HEK293 (cell line): ENCODE measurements at regions not wholly inside any gene's neighbourhood (a gene's known extent, or its start where the extent isn't known, plus 50 kb on each side); places are given as distances from the start of the nearest gene placed in this dataset.
"Not testable (repeated sequence)": the region's sequence is repeated elsewhere in the genome, so short reads cannot be mapped to it uniquely, and the experiment has no call there.

Experiments
- CTCF ChIA-PET: fragments of 350-600 bp; formaldehyde crosslinking; extraction: SDS; loops from one replicate; lab custom pipeline; 2021; ENCODE audit warnings: antibody characterized with exemption; lab: Yijun Ruan, JAX
- POLR2A ChIA-PET: fragments of 300-600 bp; formaldehyde crosslinking; extraction: SDS; loops from one replicate; lab custom pipeline; 2020; ENCODE audit warnings: antibody characterized with exemption, inconsistent platforms; lab: Yijun Ruan, JAX
- H3K27ac ChIP-seq: fragments of 200-500 bp; sonication (Bioruptor generic); 2 replicates; pipeline ENCODE4 v1.5.1; 2014; ENCODE audit warnings: low read depth, low read length, control low read depth, inconsistent platforms; ENCODE audit errors: extremely low read depth
- H3K36me3 ChIP-seq, 2 experiments: fragments of 200-500 bp in 1 of 2; sonication (Bioruptor generic) in 1 of 2; 1 replicate in 1 of 2; 2 replicates in 1 of 2; pipeline ENCODE4 v1.5.1; 2014 to 2017; ENCODE audit warnings: inconsistent platforms in 2 of 2, low read length in 2 of 2; ENCODE audit not compliant: control insufficient read depth in 2 of 2, insufficient read depth in 1 of 2
- H3K4me1 ChIP-seq: fragments of 200-500 bp; sonication (Bioruptor generic); 2 replicates; pipeline ENCODE4 v1.5.1; 2014; ENCODE audit warnings: mild to moderate bottlenecking, low read length, inconsistent platforms; ENCODE audit not compliant: control insufficient read depth, insufficient read depth
- H3K4me3 ChIP-seq: 2 replicates; pipeline ENCODE4 v1.5.1; 2011; ENCODE audit warnings: low read depth, mild to moderate bottlenecking, control low read depth, low read length, moderate library complexity
- H3K9me3 ChIP-seq: fragments of 200-500 bp; sonication (Bioruptor generic); 2 replicates; pipeline ENCODE4 v1.5.1; 2014; ENCODE audit warnings: low read depth, low read length, inconsistent platforms; ENCODE audit not compliant: control insufficient read depth, insufficient read depth
- BCL6B ChIP-seq: fragments of 450-650 bp; formaldehyde crosslinking; IDR thresholded peaks from 2 replicates; pipeline ENCODE4 v1.5.1; 2017; ENCODE audit warnings: missing biosample characterization, missing genetic modification characterization
- FEZF1 ChIP-seq: fragments of 450-650 bp; formaldehyde crosslinking; IDR thresholded peaks from 2 replicates; pipeline ENCODE4 v1.5.1; 2016; ENCODE audit warnings: missing biosample characterization, missing genetic modification characterization
- GLIS2 ChIP-seq: fragments of 450-650 bp; formaldehyde crosslinking; IDR thresholded peaks from 2 replicates; pipeline ENCODE4 v1.5.1; 2016; ENCODE audit warnings: missing biosample characterization, missing genetic modification characterization
- HIC1 ChIP-seq: fragments of 450-650 bp; formaldehyde crosslinking; IDR thresholded peaks from 2 replicates; pipeline ENCODE4 v1.5.1; 2016; ENCODE audit warnings: missing biosample characterization, missing genetic modification characterization
- IKZF3 ChIP-seq: fragments of 450-650 bp; IDR thresholded peaks from 2 replicates; pipeline ENCODE4 v1.5.0; 2018; ENCODE audit warnings: missing biosample characterization, mild to moderate bottlenecking, missing genetic modification characterization, moderate library complexity
- OSR2 ChIP-seq: fragments of 450-650 bp; formaldehyde crosslinking; IDR thresholded peaks from 2 replicates; pipeline ENCODE4 v1.5.1; 2016; ENCODE audit warnings: missing biosample characterization, missing genetic modification characterization
- PRDM1 ChIP-seq: fragments of 450-650 bp; formaldehyde crosslinking; IDR thresholded peaks from 2 replicates; pipeline ENCODE4; 2016; ENCODE audit warnings: missing biosample characterization, missing genetic modification characterization
- SCRT1 ChIP-seq: fragments of 450-650 bp; formaldehyde crosslinking; IDR thresholded peaks from 2 replicates; pipeline ENCODE4 v1.5.1; 2016; ENCODE audit warnings: missing biosample characterization, missing genetic modification characterization, borderline replicate concordance
- SCRT2 ChIP-seq: fragments of 450-650 bp; formaldehyde crosslinking; IDR thresholded peaks from 2 replicates; pipeline ENCODE4 v1.5.1; 2016; ENCODE audit warnings: missing biosample characterization, missing genetic modification characterization
- SETDB1 ChIP-seq: IDR thresholded peaks from one replicate; pipeline ENCODE4 v1.6.1; 2017; ENCODE audit warnings: mild to moderate bottlenecking, low read length, moderate library complexity, mixed read lengths; ENCODE audit not compliant: insufficient read length
- TCF7L2 ChIP-seq: IDR thresholded peaks from 2 replicates; pipeline ENCODE4 v1.6.1; 2011; ENCODE audit warnings: low read depth, mild to moderate bottlenecking, inconsistent platforms, low read length, moderate library complexity, borderline replicate concordance
- ZBTB17 ChIP-seq: fragments of 450-650 bp; formaldehyde crosslinking; IDR thresholded peaks from 2 replicates; pipeline ENCODE4 v1.5.1; 2016; ENCODE audit warnings: missing biosample characterization, missing genetic modification characterization
- ZBTB7A ChIP-seq: fragments of 450-650 bp; formaldehyde crosslinking; IDR thresholded peaks from 2 replicates; pipeline ENCODE4 v1.5.1; 2016; ENCODE audit warnings: low read depth, missing biosample characterization, missing genetic modification characterization
- ZIC2 ChIP-seq: fragments of 450-650 bp; formaldehyde crosslinking; IDR thresholded peaks from 2 replicates; pipeline ENCODE4 v1.5.1; 2016; ENCODE audit warnings: missing biosample characterization, missing genetic modification characterization
- ZNF148 ChIP-seq: fragments of 450-650 bp; formaldehyde crosslinking; IDR thresholded peaks from 2 replicates; pipeline ENCODE4 v1.5.0; 2017; ENCODE audit warnings: missing biosample characterization, missing genetic modification characterization, borderline replicate concordance
- ZNF169 ChIP-seq: fragments of 450-650 bp; formaldehyde crosslinking; IDR thresholded peaks from 2 replicates; pipeline ENCODE4 v1.5.1; 2016; ENCODE audit warnings: missing biosample characterization, missing genetic modification characterization
- ZNF239 ChIP-seq: fragments of 450-650 bp; formaldehyde crosslinking; IDR thresholded peaks from 2 replicates; pipeline ENCODE4 v1.5.1; 2016; ENCODE audit warnings: missing biosample characterization, missing genetic modification characterization
- ZNF266 ChIP-seq: fragments of 450-650 bp; formaldehyde crosslinking; IDR thresholded peaks from 2 replicates; pipeline ENCODE4 v1.5.1; 2016; ENCODE audit warnings: missing biosample characterization, missing genetic modification characterization, low read depth
- ZNF362 ChIP-seq: fragments of 450-650 bp; formaldehyde crosslinking; IDR thresholded peaks from 2 replicates; pipeline ENCODE4 v1.5.1; 2016; ENCODE audit warnings: missing biosample characterization, missing genetic modification characterization
- ZNF366 ChIP-seq: fragments of 450-650 bp; formaldehyde crosslinking; conservative IDR thresholded peaks from 2 replicates; pipeline ENCODE4 v1.5.1; 2016; ENCODE audit warnings: missing biosample characterization, missing genetic modification characterization
- ZNF391 ChIP-seq: fragments of 450-650 bp; formaldehyde crosslinking; IDR thresholded peaks from 2 replicates; pipeline ENCODE4 v1.5.1; 2016; ENCODE audit warnings: low read depth, missing biosample characterization, missing genetic modification characterization, borderline replicate concordance
- ZNF521 ChIP-seq: fragments of 450-650 bp; formaldehyde crosslinking; IDR thresholded peaks from 2 replicates; pipeline ENCODE4 v1.5.1; 2017; ENCODE audit warnings: missing biosample characterization, mild to moderate bottlenecking, missing genetic modification characterization
- ZNF571 ChIP-seq: fragments of 450-650 bp; formaldehyde crosslinking; IDR thresholded peaks from 2 replicates; pipeline ENCODE4 v1.5.0; 2017; ENCODE audit warnings: missing biosample characterization, missing genetic modification characterization
- ZSCAN4 ChIP-seq: fragments of 450-650 bp; formaldehyde crosslinking; IDR thresholded peaks from 2 replicates; pipeline ENCODE4 v1.5.1; 2017; ENCODE audit warnings: missing biosample characterization, missing genetic modification characterization
- ZXDB ChIP-seq: fragments of 450-650 bp; formaldehyde crosslinking; IDR thresholded peaks from 2 replicates; pipeline ENCODE4 v1.5.1; 2016; ENCODE audit warnings: missing biosample characterization, missing genetic modification characterization

GRCh38 chr5:124836314-124836713, 89.9 kb upstream of the ZNF608 start:
- CTCF ChIA-PET, result interaction anchor here (0.6 kb wide), 1 partner anchor 311 kb away, joined by 4 read pairs; no protein-coding TSS in a partner anchor
- H3K9me3 ChIP-seq, H3K36me3 ChIP-seq, H3K4me3 ChIP-seq, H3K27ac ChIP-seq, POLR2A ChIA-PET: not testable (repeated sequence)
- H3K4me1 ChIP-seq, result peaks cover 19% of the 10 kb centered on the region
- peak; percentile 81 for TF ChIP-seq SCRT2 (tag by site-specific recombination)
- peak; percentile 68; the same call in 1 of the 2 replicates for TF ChIP-seq SCRT1 (tag by site-specific recombination)
- TF ChIP-seq, all 188 proteins: peak for 2; not testable (repeated sequence) for 186

GRCh38 chr5:124839371-124839998, 93.0 kb upstream of the ZNF608 start:
- Histone ChIP-seq H3K9me3 (no peaks in the 10 kb centered on the region), H3K27ac (no peak overlapping the region), H3K36me3 (no peaks in the 10 kb centered on the region), H3K4me3 (no peak overlapping the region), H3K4me1 (peaks cover 33% of the 10 kb centered on the region)
- ChIA-PET POLR2A (no interaction called here), CTCF (interaction anchor here (1.0 kb wide), 1 partner anchor 32 kb away, joined by 3 read pairs; no protein-coding TSS in a partner anchor)
- no peak for TF ChIP-seq SETDB1
- TF ChIP-seq ZNF239 (tag by site-specific recombination), result no peak
- no peak for TF ChIP-seq ZIC2 (tag by site-specific recombination)
- TF ChIP-seq HIC1, result no peak
- TF ChIP-seq GLIS2 (tag by site-specific recombination), result no peak
- no peak for TF ChIP-seq ZNF148 (tag by site-specific recombination)
- TF ChIP-seq PRDM1 (tag by site-specific recombination), result no peak
- TF ChIP-seq ZNF169, result no peak
- peak; percentile 42; the same call in 1 of the 2 replicates for TF ChIP-seq OSR2 (tag by site-specific recombination)
- no peak for TF ChIP-seq ZSCAN4 (tag by site-specific recombination)
- no peak for TF ChIP-seq ZNF391 (tag by site-specific recombination)
- peak; percentile 30; the same call in 1 of the 2 replicates for TF ChIP-seq ZNF366 (tag by site-specific recombination)
- no peak for TF ChIP-seq ZBTB7A (tag by site-specific recombination)
- TF ChIP-seq TCF7L2, result no peak
- no peak; the same call in 1 of the 2 replicates for TF ChIP-seq ZXDB
- peak; percentile 5; the same call in 1 of the 2 replicates for TF ChIP-seq IKZF3 (tag by site-specific recombination)
- no peak; the same call in 1 of the 2 replicates for TF ChIP-seq BCL6B (tag by site-specific recombination)
- no peak for TF ChIP-seq ZNF266
- TF ChIP-seq ZNF571 (tag by site-specific recombination), result no peak
- TF ChIP-seq ZBTB17 (tag by site-specific recombination), result peak; percentile 62
- TF ChIP-seq ZNF362 (tag by site-specific recombination), result no peak
- TF ChIP-seq FEZF1 (tag by site-specific recombination), result peak; percentile 38; the same call in 1 of the 2 replicates
- TF ChIP-seq ZNF521 (tag by site-specific recombination), result no peak
